Endothelial cell of umbilical vein (primary cell): ENCODE measurements at regions not wholly inside any gene's neighbourhood (a gene's known extent, or its start where the extent isn't known, plus 50 kb on each side); places are given as distances from the start of the nearest gene placed in this dataset.

ENCODE experiments used
- CTCF ChIP-seq, 2 donors: IDR thresholded peaks; 1 replicate in 1 of 2; 2 replicates in 1 of 2; pipeline ENCODE4 v1.5.1; 2011; ENCODE audit warnings: low read length in 2 of 2, mild to moderate bottlenecking in 2 of 2, moderate library complexity in 2 of 2, control low read depth in 1 of 2, inconsistent platforms in 1 of 2, low read depth in 1 of 2; ENCODE audit not compliant: insufficient read depth in 1 of 2; ENCODE audit errors: extremely low read depth in 1 of 2
- EZH2 ChIP-seq: IDR thresholded peaks from 2 replicates; pipeline ENCODE4 v1.6.1; 2012; ENCODE audit warnings: borderline replicate concordance, low read depth, mild to moderate bottlenecking, moderate library complexity, low read length, inconsistent platforms; ENCODE audit not compliant: severe bottlenecking
- FOS ChIP-seq: IDR thresholded peaks from 2 replicates; pipeline ENCODE4 v1.6.1; 2011; ENCODE audit warnings: mild to moderate bottlenecking, low read length, moderate library complexity, borderline replicate concordance; ENCODE audit not compliant: insufficient read depth
- GATA2 ChIP-seq: IDR thresholded peaks from 2 replicates; pipeline ENCODE4 v1.7.0; 2011; ENCODE audit warnings: low read depth, mild to moderate bottlenecking, moderate library complexity, mixed read lengths, low read length; ENCODE audit not compliant: insufficient read length, insufficient read depth
- JUN ChIP-seq: IDR thresholded peaks from 2 replicates; pipeline ENCODE4 v1.6.1; 2011; ENCODE audit warnings: borderline replicate concordance, low read depth; ENCODE audit not compliant: insufficient read length, insufficient read depth
- MAX ChIP-seq: IDR thresholded peaks from 2 replicates; pipeline ENCODE4 v1.6.1; 2011; ENCODE audit not compliant: insufficient read depth, insufficient read length
- MYC ChIP-seq: IDR thresholded peaks from one replicate; pipeline ENCODE4 v1.6.1; 2011; ENCODE audit warnings: mild to moderate bottlenecking, low read depth, low read length
- POLR2A ChIP-seq: IDR thresholded peaks from 2 replicates; pipeline ENCODE4 v1.6.1; 2012; ENCODE audit warnings: low read depth, mild to moderate bottlenecking, control low read depth, low read length
- POLR2AphosphoS5 ChIP-seq: IDR thresholded peaks from 2 replicates; pipeline ENCODE4 v1.6.1; 2012; ENCODE audit warnings: low read depth, mild to moderate bottlenecking, control low read depth, low read length, moderate library complexity; ENCODE audit not compliant: insufficient read depth

- no peak for TF ChIP-seq POLR2A
- no peak for TF ChIP-seq CTCF (IDR thresholded peaks at IDR 0.05; ENCODE audit: extremely low read depth in 1 of 2, insufficient read depth in 1 of 2, low read depth in 1 of 2, low read length in 2 of 2)
- TF ChIP-seq EZH2: no peak
- no peak for TF ChIP-seq MYC
- no peak for TF ChIP-seq FOS
- no peak for TF ChIP-seq MAX
- TF ChIP-seq JUN: no peak
- no peak for TF ChIP-seq POLR2AphosphoS5
- TF ChIP-seq GATA2: no peak
Measured at GRCh38 chr9:24698881-24699518, 153.3 kb upstream of the IZUMO3 start.
